Left ventricle myocardium inferior (tissue), 1 donor: ENCODE measurements at regions not wholly inside any gene's neighbourhood (a gene's known extent, or its start where the extent isn't known, plus 50 kb on each side); places are given as distances from the start of the nearest gene placed in this dataset.
A peak's percentile ranks its signal among the peaks of the same experiment; 100 is the strongest.

Source experiments
- DNase-seq: peaks from one replicate; pipeline ENCODE4 v3.0.0-alpha.2; 2020
- H3K27ac ChIP-seq: fragments of 200-600 bp; replicated peaks from 2 replicates; pipeline ENCODE4 v1.8.0; 2021
- H3K27me3 ChIP-seq: fragments of 200-600 bp; 2 replicates; pipeline ENCODE4 v1.8.0; 2021; ENCODE audit warnings: low read depth
- H3K36me3 ChIP-seq: fragments of 200-600 bp; 2 replicates; pipeline ENCODE4 v1.8.0; 2021
- H3K4me1 ChIP-seq: fragments of 200-600 bp; 2 replicates; pipeline ENCODE4 v1.8.0; 2021
- H3K4me3 ChIP-seq: fragments of 200-600 bp; 2 replicates; pipeline ENCODE4 v1.8.0; 2021; ENCODE audit warnings: mild to moderate bottlenecking, moderate library complexity
- H3K9me3 ChIP-seq: fragments of 200-600 bp; replicated peaks from 2 replicates; pipeline ENCODE4 v1.8.0; 2021
- CTCF ChIP-seq: fragments of 200-600 bp; IDR thresholded peaks from 2 replicates; pipeline ENCODE4 v1.8.0; 2021; ENCODE audit warnings: antibody characterized with exemption, mild to moderate bottlenecking, borderline replicate concordance
- intact Hi-C: fragments of 100-400 bp; cut with micrococcal nuclease; formaldehyde crosslinking; loops from one replicate; pipeline ENCODE4 v1.11.0; 2022
- donor health status: DM: no; HTN: yes; CAD: no; lungs with severe emphysema.

- no peak for TF ChIP-seq CTCF
- no peak overlapping the region for H3K27ac ChIP-seq
- no peaks in the 10 kb centered on the region for H3K27me3 ChIP-seq
- H3K4me1 ChIP-seq: no peaks in the 10 kb centered on the region
- no peak overlapping the region for H3K4me3 ChIP-seq
- no peaks in the 10 kb centered on the region for H3K9me3 ChIP-seq
- H3K36me3 ChIP-seq: no peaks in the 10 kb centered on the region
- no peak for DNase-seq
- intact Hi-C loops: no loop called here
Observed at GRCh38 chr9:111152614-111153406, 114.5 kb upstream of the LPAR1 start.

- no peaks in the 10 kb centered on the region for H3K4me1 ChIP-seq
- intact Hi-C loops: no loop called here
- H3K4me3 ChIP-seq: no peak overlapping the region
- DNase-seq: no peak
- H3K9me3 ChIP-seq: no peaks in the 10 kb centered on the region
- H3K27ac ChIP-seq: no peak overlapping the region
- H3K27me3 ChIP-seq: no peaks in the 10 kb centered on the region
- TF ChIP-seq CTCF: no peak
- no peaks in the 10 kb centered on the region for H3K36me3 ChIP-seq
Observed at GRCh38 chr9:111151537-111151936, 113.3 kb upstream of the LPAR1 start.

- Histone ChIP-seq H3K36me3 (no peaks in the 10 kb centered on the region), H3K4me3 (no peak overlapping the region), H3K4me1 (no peaks in the 10 kb centered on the region), H3K27ac (no peak overlapping the region), H3K9me3 (no peaks in the 10 kb centered on the region), H3K27me3 (no peaks in the 10 kb centered on the region)
- intact Hi-C loops: no loop called here
- no peak for DNase-seq
- TF ChIP-seq CTCF: no peak
Observed at GRCh38 chr9:111150181-111150580, 111.9 kb upstream of the LPAR1 start.

- DNase-seq: peak; percentile 25
- peak overlapping the region; percentile 13 for H3K27ac ChIP-seq
- TF ChIP-seq CTCF: no peak
- intact Hi-C loops: no loop called here
- no peaks in the 10 kb centered on the region for H3K27me3 ChIP-seq
- no peaks in the 10 kb centered on the region for H3K9me3 ChIP-seq
- no peaks in the 10 kb centered on the region for H3K36me3 ChIP-seq
- H3K4me3 ChIP-seq: no peak overlapping the region
- H3K4me1 ChIP-seq: no peaks in the 10 kb centered on the region
Observed at GRCh38 chr9:111149018-111149759, 110.9 kb upstream of the LPAR1 start.

GRCh38 chr9:111148052-111149017, 110.1 kb upstream of the LPAR1 start:
- Histone ChIP-seq H3K9me3 (no peaks in the 10 kb centered on the region), H3K4me3 (no peak overlapping the region), H3K36me3 (no peaks in the 10 kb centered on the region), H3K27me3 (no peaks in the 10 kb centered on the region), H3K27ac (no peak overlapping the region), H3K4me1 (no peaks in the 10 kb centered on the region)
- no peak for DNase-seq
- intact Hi-C loops: no loop called here
- TF ChIP-seq CTCF: no peak
